ENCODE measurements at regions not wholly inside any gene's neighbourhood (a gene's known extent, or its start where the extent isn't known, plus 50 kb on each side); places are given as distances from the start of the nearest gene placed in this dataset.

GRCh38 chr14:104514156-104514848, 65.3 kb upstream of the C14orf180 start:
- H3K4me1 ChIP-seq (ENCODE audit: low read depth) = no peaks in the 10 kb centered on the region

GRCh38 chr14:104515059-104515810, 64.3 kb upstream of the C14orf180 start:
- ATAC-seq = no peak
- no peaks in the 10 kb centered on the region for H3K36me3 ChIP-seq (ENCODE audit: low read depth)

More at GRCh38 chr14:104514156-104514848, 65.3 kb upstream of the C14orf180 start:
- H3K4me3 ChIP-seq = no peak overlapping the region
- no peak for TF ChIP-seq CTCF (IDR thresholded peaks at IDR 0.05)
- DNase-seq = no peak
- intact Hi-C loops (cut with DNase I, micrococcal nuclease) = no loop called here
- no peaks in the 10 kb centered on the region for H3K36me3 ChIP-seq (ENCODE audit: low read depth)
- peaks cover 2% of the 10 kb centered on the region for H3K9me3 ChIP-seq
- ATAC-seq = no peak

GRCh38 chr14:104515811-104516780, 63.5 kb upstream of the C14orf180 start:
- H3K4me3 ChIP-seq = no peak overlapping the region
- peaks cover 2% of the 10 kb centered on the region for H3K9me3 ChIP-seq
- TF ChIP-seq CTCF (IDR thresholded peaks at IDR 0.05) = no peak
- no peaks in the 10 kb centered on the region for H3K36me3 ChIP-seq (ENCODE audit: low read depth)
- intact Hi-C loops (cut with DNase I, micrococcal nuclease) = no loop called here
- ATAC-seq (no peak), DNase-seq (no peak)
- no peaks in the 10 kb centered on the region for H3K4me1 ChIP-seq (ENCODE audit: low read depth)

More at GRCh38 chr14:104515059-104515810, 64.3 kb upstream of the C14orf180 start:
- peaks cover 2% of the 10 kb centered on the region for H3K9me3 ChIP-seq
- DNase-seq = no peak
- intact Hi-C loops (cut with DNase I, micrococcal nuclease) = no loop called here
- TF ChIP-seq CTCF (IDR thresholded peaks at IDR 0.05) = no peak
- H3K4me3 ChIP-seq = no peak overlapping the region
- no peaks in the 10 kb centered on the region for H3K4me1 ChIP-seq (ENCODE audit: low read depth)

- no peak for DNase-seq
- no peak overlapping the region for H3K4me3 ChIP-seq
- no peaks in the 10 kb centered on the region for H3K4me1 ChIP-seq (ENCODE audit: low read depth)
- H3K36me3 ChIP-seq (ENCODE audit: low read depth) = no peaks in the 10 kb centered on the region
- intact Hi-C loops (cut with DNase I, micrococcal nuclease) = no loop called here
- no peak for TF ChIP-seq CTCF (IDR thresholded peaks at IDR 0.05)
- H3K9me3 ChIP-seq = peaks cover 2% of the 10 kb centered on the region
- ATAC-seq = no peak
Measured at GRCh38 chr14:104516906-104517305, 62.7 kb upstream of the C14orf180 start.

GRCh38 chr14:104517426-104517825, 62.1 kb upstream of the C14orf180 start:
- DNase-seq (no peak), ATAC-seq (no peak)
- intact Hi-C loops (cut with DNase I, micrococcal nuclease) = no loop called here

More at GRCh38 chr14:104517426-104517825, 62.1 kb upstream of the C14orf180 start:
- TF ChIP-seq CTCF (IDR thresholded peaks at IDR 0.05) = no peak
- peaks cover 2% of the 10 kb centered on the region for H3K9me3 ChIP-seq
- no peaks in the 10 kb centered on the region for H3K4me1 ChIP-seq (ENCODE audit: low read depth)
- no peaks in the 10 kb centered on the region for H3K36me3 ChIP-seq (ENCODE audit: low read depth)
- no peak overlapping the region for H3K4me3 ChIP-seq

All from mucosa of descending colon (tissue), 3 donors.